GM19324 (cell line): ENCODE measurements at regions not wholly inside any gene's neighbourhood (a gene's known extent, or its start where the extent isn't known, plus 50 kb on each side); places are given as distances from the start of the nearest gene placed in this dataset.

Source experiments
- ATAC-seq: cut with Tn5 transposase; IDR thresholded peaks from one replicate; pipeline ENCODE4 v1.9.1; 2021; ENCODE audit warnings: mild to moderate bottlenecking, moderate library complexity; ENCODE audit not compliant: unreplicated experiment, low FRiP score

DNA sequence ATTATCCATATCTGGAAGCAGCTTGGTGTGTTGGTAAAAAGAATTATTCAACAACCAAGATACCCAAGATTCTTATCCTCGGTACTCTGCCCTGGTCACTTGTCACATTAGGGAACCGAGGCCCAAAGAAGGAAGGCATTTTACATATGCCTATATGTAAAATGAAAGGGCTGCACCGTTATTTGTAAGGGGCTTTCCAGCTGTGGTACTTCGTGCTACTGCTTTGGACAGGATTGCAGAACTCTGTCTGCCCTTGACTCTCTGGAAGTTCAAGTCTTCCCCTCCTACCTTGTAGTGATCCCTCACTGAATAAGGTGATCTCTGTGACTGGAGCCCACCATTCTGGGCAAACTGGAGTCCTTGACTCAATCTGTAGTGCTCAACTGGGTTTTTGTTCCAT is 198.9 kb upstream of the TOPAZ1 start:
- ATAC-seq: no peak

DNA sequence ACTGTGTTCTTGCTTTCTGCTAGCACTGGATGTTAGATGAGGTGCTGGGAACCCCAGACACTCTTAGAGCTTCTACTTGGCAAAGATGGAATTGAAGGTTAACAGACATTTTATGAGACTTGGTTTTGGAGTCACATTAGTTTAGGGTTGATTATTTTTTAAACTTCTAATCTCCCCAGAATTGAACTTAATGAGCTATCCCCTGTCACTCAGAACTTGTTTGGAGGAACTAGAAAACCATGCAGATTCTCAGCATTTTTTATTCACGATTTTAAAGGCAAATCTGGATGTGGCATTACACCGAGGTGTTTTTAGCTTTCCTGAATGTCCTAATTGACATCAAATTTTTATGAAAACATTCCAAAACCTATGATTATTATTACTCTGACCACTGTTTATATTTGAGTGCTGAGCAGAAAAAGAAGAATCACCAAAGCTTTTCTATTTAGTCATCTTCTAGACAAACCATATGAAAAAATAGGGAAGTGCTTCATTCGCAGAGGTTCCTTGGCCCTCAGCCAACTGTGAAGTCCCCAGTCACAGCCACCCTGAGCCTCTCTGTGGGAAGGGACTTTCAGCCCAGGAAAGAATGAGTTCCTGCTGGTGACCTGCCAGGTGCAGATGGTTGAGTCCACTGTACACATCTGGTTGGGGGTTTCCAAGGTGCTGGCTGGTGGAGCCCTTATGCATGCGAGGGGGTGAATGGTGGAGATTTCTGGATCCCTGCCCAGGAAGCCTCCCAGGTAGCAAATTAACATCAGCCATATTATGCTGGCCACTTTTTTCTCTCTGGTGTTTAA is 196.0 kb upstream of the TOPAZ1 start:
- peak; percentile 81 for ATAC-seq

- ATAC-seq: no peak
Observed at GRCh38 chr3:44047796-44048195, 193.9 kb upstream of the TOPAZ1 start.

- no peak for ATAC-seq
Observed at GRCh38 chr3:44048196-44048924, 193.3 kb upstream of the TOPAZ1 start.

DNA sequence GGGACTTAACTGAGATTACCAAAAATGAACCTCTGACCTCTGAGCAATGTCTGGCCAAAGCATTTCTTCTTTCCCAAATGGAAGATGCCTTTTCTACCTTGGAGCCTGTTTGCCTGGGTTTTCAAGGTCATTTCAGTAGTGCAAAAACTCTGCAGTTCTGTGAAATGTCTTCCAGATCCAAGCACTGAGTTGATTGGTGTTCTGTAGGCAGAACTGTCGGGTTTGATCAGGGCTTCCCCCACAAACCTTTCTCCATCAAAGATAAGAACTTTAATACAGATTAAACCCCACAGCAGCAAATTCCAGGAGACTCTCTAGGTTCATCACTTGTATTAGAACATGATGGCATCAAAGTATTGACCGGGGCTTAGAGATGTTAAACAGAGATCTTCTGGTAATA is 192.7 kb upstream of the TOPAZ1 start:
- ATAC-seq: no peak

- no peak for ATAC-seq
Observed at GRCh38 chr3:44050101-44050500, 191.6 kb upstream of the TOPAZ1 start.

DNA sequence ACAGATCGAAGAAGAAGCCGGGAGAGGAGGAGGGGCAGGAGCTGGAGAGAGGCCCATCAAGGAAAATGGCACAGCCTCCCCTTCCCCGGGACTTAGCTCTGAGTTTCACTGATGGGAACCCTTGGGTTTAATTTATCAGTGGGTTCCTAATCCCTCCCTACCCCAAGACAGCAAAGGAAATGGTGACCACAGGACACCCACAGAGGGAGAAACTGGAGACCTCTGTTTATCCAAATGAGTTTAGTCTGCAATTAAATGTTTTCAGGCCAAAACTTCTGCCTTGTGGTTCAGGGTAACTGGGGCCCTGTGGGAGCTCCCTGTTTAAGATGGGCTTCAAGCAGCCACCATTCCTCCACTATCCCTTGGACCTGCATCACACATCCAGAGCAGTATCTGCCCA is 190.8 kb upstream of the TOPAZ1 start:
- ATAC-seq: no peak

GRCh38 chr3:44055951-44056350 is 185.7 kb upstream of the TOPAZ1 start:
- ATAC-seq: no peak

DNA sequence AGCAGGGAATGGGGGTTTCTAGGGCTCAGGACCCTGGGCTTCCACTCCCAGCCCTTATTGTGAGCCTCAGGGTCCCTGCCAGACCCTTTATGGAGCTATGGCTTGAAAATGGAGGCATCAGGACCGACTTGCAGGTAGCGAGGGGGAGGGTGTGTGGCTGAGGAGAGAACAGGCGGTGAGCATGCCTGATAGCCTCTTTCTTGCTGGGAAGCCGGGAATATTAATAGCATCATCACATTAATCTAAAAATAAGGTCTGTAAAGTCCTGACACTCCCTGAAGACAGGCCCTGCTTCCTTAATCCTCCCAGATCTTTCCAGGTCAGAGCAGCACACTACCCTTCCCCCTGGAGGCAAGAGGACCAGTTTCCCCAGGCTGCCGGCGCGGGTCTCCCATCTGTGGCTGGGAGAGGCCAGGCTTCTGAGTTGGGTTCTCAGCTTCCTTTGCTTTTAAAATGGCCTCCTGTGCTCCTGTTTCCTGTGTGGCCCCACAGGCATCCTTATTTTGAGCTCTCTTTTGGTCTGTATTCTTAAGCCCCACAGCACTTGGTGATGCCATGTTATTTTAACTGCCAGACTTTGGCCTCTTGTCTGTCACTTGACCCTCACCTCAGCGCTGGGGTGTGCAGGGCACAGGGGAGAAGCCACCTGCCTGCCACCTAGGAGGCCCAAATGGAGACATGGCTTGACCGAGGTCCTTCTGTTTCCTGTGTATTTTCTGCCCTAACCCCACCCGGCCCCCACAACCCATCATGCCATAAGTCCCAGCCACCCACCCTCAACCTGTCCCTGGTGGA is 185.0 kb upstream of the TOPAZ1 start:
- ATAC-seq: no peak

- ATAC-seq: peak; percentile 89
Observed at GRCh38 chr3:44058022-44058867, 183.4 kb upstream of the TOPAZ1 start.

GRCh38 chr3:44058868-44059203 is 182.8 kb upstream of the TOPAZ1 start:
- peak; percentile 13 for ATAC-seq

DNA sequence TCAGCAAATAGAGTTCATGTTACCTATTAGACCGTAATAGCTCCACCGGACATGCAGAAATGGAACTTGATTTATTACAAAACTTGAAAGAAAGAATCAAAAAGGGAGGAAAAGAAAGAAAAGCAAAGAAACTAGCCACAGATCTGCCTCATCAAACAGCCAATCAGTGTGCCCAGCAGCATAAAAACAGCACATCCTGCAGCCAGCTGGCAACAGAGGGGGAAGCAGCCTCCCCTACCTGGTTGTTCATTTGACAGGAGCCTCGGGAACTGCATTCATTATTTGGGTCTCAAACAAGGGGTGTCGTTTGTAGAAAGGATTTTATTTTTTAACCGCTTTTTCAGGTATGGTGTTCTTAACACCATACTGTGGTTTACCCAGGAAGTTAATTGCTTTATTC is 181.5 kb upstream of the TOPAZ1 start:
- ATAC-seq: no peak

- no peak for ATAC-seq
Observed at GRCh38 chr3:44061268-44061667, 180.4 kb upstream of the TOPAZ1 start.

- no peak for ATAC-seq
Observed at GRCh38 chr3:44061961-44062360, 179.7 kb upstream of the TOPAZ1 start.

DNA sequence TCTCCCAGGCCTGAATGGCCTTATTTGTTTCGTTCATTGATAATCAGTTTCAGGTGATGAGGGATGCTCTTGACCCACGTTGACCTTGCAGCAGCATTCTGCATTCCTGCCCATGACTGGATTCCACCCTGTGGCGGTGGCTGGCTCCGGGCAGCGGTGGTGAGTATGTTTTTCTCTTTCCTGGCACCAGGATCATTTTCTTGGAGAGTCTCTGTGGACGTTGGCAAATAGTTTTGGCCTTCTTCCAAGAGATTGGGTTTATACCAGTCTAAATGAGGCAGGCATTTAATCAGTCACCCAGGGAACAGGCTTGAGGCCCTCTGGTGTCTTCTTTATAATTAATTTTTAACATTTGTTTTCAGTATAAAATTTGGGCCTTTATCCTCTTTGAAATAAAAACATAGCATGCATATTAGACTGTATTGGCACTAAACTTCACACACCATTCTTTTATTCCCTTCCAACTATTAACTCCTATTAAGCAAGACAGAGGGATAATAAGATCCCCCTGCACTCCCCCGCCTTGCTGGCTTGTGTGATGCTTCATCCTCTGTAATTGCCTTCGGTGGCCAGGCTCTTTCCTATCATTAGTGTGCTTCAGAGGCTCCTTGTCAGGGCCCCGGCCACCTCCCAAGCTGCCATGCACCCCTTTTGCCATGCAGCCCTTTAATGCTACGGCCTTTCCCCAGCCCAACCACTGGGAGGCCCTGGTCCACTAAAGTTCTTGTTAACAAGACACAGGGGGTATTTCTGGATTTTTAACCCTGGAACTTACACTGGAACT is 176.2 kb upstream of the TOPAZ1 start:
- ATAC-seq: no peak

DNA sequence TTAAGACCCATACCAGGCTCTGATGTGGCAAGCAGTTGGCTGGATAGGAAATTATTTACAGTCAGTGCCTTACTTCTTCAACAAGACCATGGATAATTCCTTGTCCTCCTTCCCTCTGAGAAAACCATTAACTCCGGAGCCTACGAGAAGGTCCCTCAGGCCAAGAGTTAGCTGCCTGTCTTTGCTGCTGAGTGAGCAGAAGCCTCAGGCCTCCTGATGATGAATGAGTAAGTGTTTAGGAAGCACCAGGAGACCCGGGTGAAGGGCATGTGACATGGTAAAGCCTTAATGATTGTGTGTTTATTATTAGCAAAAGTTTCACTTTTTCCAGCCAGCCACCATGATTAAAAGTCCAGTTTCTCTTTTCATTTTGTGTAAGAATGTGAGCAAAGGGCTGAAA is 174.9 kb upstream of the TOPAZ1 start:
- no peak for ATAC-seq

- no peak for ATAC-seq
Observed at GRCh38 chr3:44067431-44067830, 174.3 kb upstream of the TOPAZ1 start.

- ATAC-seq: no peak
Observed at GRCh38 chr3:44068753-44069152, 172.9 kb upstream of the TOPAZ1 start.

DNA sequence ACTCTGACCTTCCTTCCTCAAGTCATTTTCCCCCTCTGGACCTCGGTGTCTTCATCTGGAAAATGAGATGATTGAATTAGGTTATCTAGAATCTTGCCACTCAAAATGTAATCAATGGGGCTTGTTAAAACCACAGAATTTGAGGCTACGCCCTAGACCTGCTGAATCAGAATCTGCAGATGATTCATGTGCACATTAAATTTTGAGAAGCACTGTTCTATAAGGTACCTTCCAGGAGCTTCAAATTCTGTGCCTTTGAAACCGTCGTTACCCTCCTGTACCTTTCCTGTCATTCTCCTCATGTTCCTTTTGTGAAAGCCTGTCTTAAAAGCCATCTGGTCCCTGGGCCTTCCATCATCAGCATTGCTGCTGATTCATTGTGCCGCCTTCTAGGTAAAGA is 172.4 kb upstream of the TOPAZ1 start:
- ATAC-seq: no peak
